Calu3 (cell line): ENCODE measurements at regions not wholly inside any gene's neighbourhood (a gene's known extent, or its start where the extent isn't known, plus 50 kb on each side); places are given as distances from the start of the nearest gene placed in this dataset.

ENCODE experiments used
- BruUV-seq: library from RNA; stranded (reverse); fragments of 400-500 nt; replicated peaks from 2 replicates; lab custom pipeline; 2021; lab: Mats Ljungman, UMichigan
- CTCF ChIA-PET: fragments of 300-600 bp; sonication (Branson Sonifier 250); formaldehyde crosslinking; loops from one replicate; lab custom pipeline; 2022; ENCODE audit warnings: antibody characterized with exemption; lab: Charles Lee
- DNase-seq: peaks from one replicate; pipeline ENCODE4 v3.0.0; 2022
- H3K27ac Mint-ChIP-seq: one replicate; pipeline ENCODE4 v1.8.0; 2022; ENCODE audit warnings: mixed read lengths; ENCODE audit not compliant: unreplicated experiment
- H3K27me3 Mint-ChIP-seq: one replicate; pipeline ENCODE4 v1.8.0; 2022; ENCODE audit warnings: mixed read lengths; ENCODE audit not compliant: unreplicated experiment
- H3K36me3 Mint-ChIP-seq: one replicate; pipeline ENCODE4 v1.8.0; 2022; ENCODE audit warnings: mild to moderate bottlenecking, moderate library complexity, mixed read lengths; ENCODE audit not compliant: insufficient read depth, unreplicated experiment
- H3K4me1 Mint-ChIP-seq: one replicate; pipeline ENCODE4 v1.8.0; 2022; ENCODE audit warnings: mild to moderate bottlenecking, low read depth, mixed read lengths; ENCODE audit not compliant: unreplicated experiment
- H3K4me3 Mint-ChIP-seq: one replicate; pipeline ENCODE4 v1.8.0; 2022; ENCODE audit warnings: mild to moderate bottlenecking, low read depth, moderate library complexity, mixed read lengths; ENCODE audit not compliant: unreplicated experiment
- H3K9me3 Mint-ChIP-seq: one replicate; pipeline ENCODE4 v1.8.0; 2022; ENCODE audit warnings: low read depth, mixed read lengths; ENCODE audit not compliant: unreplicated experiment
- intact Hi-C: fragments of 100-400 bp; cut with micrococcal nuclease; formaldehyde crosslinking; loops from one replicate; pipeline ENCODE4 v1.10.0; 2022; ENCODE audit not compliant: unreplicated experiment
- TF ChIP-seq, protein P1 (sequence below): fragments of 200-600 bp; IDR thresholded peaks from one replicate; pipeline ENCODE4 v1.8.0; 2022; ENCODE audit warnings: antibody characterized with exemption; ENCODE audit not compliant: unreplicated experiment

DNA sequence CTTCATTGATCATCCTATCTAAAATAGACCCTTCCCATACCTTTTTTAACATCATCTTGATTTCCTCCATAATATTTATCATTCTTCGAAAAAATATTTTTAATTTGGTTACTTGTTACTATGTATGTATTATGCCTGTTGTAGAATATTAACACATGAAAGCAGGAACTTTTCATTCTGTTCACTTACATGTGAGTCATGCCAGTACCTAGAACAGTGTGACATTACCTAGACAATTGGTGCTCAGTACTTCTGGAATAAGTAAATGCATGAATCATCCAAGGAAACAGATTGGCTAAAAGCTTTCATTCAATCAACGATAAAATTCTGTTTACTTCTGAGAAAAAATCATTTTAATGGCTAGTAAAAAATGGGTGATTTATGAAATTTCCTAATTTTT, 76.4 kb downstream of the CXXC4 start:
- Mint-ChIP-seq H3K4me1 (peaks cover 23% of the 10 kb centered on the region), H3K27ac (peak overlapping the region; percentile 96), H3K27me3 (no peaks in the 10 kb centered on the region), H3K4me3 (no peak overlapping the region), H3K36me3 (no peaks in the 10 kb centered on the region), H3K9me3 (no peaks in the 10 kb centered on the region)
- BruUV-seq = no TSS peak
- CTCF ChIA-PET = no interaction called here
- intact Hi-C loops = no loop called here
- TF ChIP-seq, protein P1, sequence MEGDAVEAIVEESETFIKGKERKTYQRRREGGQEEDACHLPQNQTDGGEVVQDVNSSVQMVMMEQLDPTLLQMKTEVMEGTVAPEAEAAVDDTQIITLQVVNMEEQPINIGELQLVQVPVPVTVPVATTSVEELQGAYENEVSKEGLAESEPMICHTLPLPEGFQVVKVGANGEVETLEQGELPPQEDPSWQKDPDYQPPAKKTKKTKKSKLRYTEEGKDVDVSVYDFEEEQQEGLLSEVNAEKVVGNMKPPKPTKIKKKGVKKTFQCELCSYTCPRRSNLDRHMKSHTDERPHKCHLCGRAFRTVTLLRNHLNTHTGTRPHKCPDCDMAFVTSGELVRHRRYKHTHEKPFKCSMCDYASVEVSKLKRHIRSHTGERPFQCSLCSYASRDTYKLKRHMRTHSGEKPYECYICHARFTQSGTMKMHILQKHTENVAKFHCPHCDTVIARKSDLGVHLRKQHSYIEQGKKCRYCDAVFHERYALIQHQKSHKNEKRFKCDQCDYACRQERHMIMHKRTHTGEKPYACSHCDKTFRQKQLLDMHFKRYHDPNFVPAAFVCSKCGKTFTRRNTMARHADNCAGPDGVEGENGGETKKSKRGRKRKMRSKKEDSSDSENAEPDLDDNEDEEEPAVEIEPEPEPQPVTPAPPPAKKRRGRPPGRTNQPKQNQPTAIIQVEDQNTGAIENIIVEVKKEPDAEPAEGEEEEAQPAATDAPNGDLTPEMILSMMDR = no peak
- no peak for DNase-seq

DNA sequence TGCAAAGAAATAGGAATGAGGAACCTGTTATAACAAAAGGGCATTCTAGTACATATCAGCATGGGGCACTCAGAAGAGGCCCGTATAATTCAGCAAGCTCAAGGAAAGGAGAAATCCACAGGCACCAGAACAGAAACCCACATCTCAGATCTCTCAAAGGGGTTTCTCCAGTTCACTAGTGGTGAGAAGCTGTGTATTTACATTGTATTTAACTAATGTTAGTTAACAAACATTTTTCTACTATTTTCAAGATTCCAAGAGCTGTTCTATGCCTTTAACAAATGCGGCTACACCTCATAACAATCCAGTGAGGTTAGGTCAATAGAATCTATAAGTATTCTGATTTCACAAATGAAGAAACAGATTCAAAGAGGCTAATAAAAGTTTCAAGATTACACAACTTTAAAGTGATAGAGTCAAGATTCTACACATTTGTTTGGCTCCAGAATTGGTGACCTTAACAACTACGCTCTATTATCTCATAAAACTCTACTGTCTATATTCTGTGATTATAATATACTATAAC, 77.3 kb downstream of the CXXC4 start:
- peaks cover 23% of the 10 kb centered on the region for H3K4me1 Mint-ChIP-seq
- peak overlapping the region; percentile 96 for H3K27ac Mint-ChIP-seq
- no peak for DNase-seq
- no peaks in the 10 kb centered on the region for H3K27me3 Mint-ChIP-seq
- no TSS peak for BruUV-seq
- H3K9me3 Mint-ChIP-seq = no peaks in the 10 kb centered on the region
- TF ChIP-seq, protein P1 = no peak
- CTCF ChIA-PET = interaction anchor here (0.7 kb wide), 1 partner anchor 13 kb away, joined by 3 read pairs; no protein-coding TSS in a partner anchor
- H3K4me3 Mint-ChIP-seq = no peak overlapping the region
- intact Hi-C loops = no loop called here
- H3K36me3 Mint-ChIP-seq = no peaks in the 10 kb centered on the region

DNA sequence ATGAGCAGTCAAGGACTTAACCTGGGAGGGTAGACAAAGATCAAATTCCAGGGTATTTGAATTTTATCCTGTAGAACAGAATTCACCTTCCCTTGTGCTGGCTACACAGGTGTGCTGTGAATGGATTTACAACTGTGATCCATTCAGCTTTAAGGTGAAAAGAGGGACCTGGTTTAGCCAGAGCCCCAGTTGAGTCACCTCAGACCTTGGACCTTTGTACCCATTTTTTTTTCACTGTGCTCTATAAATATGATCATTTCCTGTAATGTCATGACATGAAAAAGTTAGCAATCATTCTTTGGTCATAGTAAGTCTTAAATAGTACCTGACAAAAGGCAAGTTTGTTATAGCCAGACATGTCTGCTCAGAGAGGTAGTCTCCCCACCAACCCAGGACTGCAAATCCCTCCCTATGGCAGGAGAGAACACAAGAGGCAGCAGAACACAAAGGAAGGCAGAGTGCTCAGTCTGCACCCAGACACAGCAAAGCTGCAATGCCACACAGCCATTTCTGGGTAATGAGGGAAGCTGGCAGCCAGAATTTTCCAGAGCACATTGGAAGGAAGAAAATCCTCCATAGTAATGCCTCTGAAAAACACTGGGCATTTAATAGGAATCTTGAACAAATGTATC, 77.9 kb downstream of the CXXC4 start:
- TF ChIP-seq, protein P1 = no peak
- intact Hi-C loops = no loop called here
- Mint-ChIP-seq H3K4me1 (peaks cover 23% of the 10 kb centered on the region), H3K27ac (peak overlapping the region; percentile 28), H3K36me3 (no peaks in the 10 kb centered on the region), H3K9me3 (no peaks in the 10 kb centered on the region), H3K27me3 (no peaks in the 10 kb centered on the region), H3K4me3 (no peak overlapping the region)
- no peak for DNase-seq
- CTCF ChIA-PET = interaction anchor here (0.7 kb wide), 1 partner anchor 14 kb away, joined by 3 read pairs; no protein-coding TSS in a partner anchor
- BruUV-seq = no TSS peak

DNA sequence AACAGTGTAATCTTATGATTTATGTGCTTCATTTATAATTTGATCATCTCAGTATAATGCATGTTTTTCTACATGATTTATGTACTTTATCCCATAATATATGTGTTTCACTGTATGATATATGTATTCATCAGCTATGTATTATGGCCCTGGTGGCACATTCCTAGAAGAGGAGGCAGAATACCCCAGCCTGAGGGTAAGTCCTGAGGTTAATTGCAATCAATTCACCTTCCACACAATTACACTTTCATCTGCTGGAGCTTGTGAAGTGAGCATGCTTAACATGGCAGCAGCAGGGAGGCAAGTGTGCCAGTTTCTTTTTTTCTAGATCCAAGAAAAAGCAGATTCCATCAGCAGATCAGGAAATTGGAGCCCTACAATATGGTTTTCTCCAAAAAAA, 81.2 kb downstream of the CXXC4 start:
- Mint-ChIP-seq H3K27me3 (no peaks in the 10 kb centered on the region), H3K36me3 (no peaks in the 10 kb centered on the region), H3K4me1 (peaks cover 23% of the 10 kb centered on the region), H3K27ac (no peak overlapping the region), H3K9me3 (no peaks in the 10 kb centered on the region), H3K4me3 (no peak overlapping the region)
- CTCF ChIA-PET = no interaction called here
- DNase-seq = no peak
- BruUV-seq = no TSS peak
- intact Hi-C loops = no loop called here
- TF ChIP-seq, protein P1 = no peak
